Liver (tissue), 8 donors: ENCODE measurements at regions not wholly inside any gene's neighbourhood (a gene's known extent, or its start where the extent isn't known, plus 50 kb on each side); places are given as distances from the start of the nearest gene placed in this dataset.

Source experiments
- DNase-seq: peaks from one replicate; pipeline ENCODE4 v3.0.0-alpha.2; 2017; ENCODE audit warnings: low spot score
- H3K27ac ChIP-seq, 2 donors: one replicate each; pipeline ENCODE4 v1.7.0; 2013; ENCODE audit warnings: inconsistent platforms in 2 of 2, low read length in 2 of 2, control low read depth in 1 of 2, low read depth in 1 of 2, mild to moderate bottlenecking in 1 of 2
- H3K27me3 ChIP-seq, 4 donors: one replicate each; pipeline versions ENCODE4 v1.6.1 to v1.7.0; 2013; ENCODE audit warnings: low read length in 3 of 4, inconsistent platforms in 1 of 4, mild to moderate bottlenecking in 1 of 4, moderate library complexity in 1 of 4; ENCODE audit not compliant: control insufficient read depth in 4 of 4, insufficient read depth in 4 of 4
- H3K36me3 ChIP-seq, 4 donors: one replicate each; pipeline versions ENCODE4 v1.6.1 to v1.7.0; 2013; ENCODE audit warnings: low read length in 3 of 4, mild to moderate bottlenecking in 3 of 4, low read depth in 1 of 4, moderate library complexity in 1 of 4; ENCODE audit not compliant: control insufficient read depth in 4 of 4, insufficient read depth in 3 of 4
- H3K4me1 ChIP-seq, 4 donors: one replicate each; pipeline versions ENCODE4 v1.6.1 to v1.7.0; 2013; ENCODE audit warnings: low read length in 3 of 4, mild to moderate bottlenecking in 3 of 4, moderate library complexity in 1 of 4; ENCODE audit not compliant: control insufficient read depth in 4 of 4, insufficient read depth in 4 of 4
- H3K4me3 ChIP-seq, 3 donors: one replicate each; pipeline versions ENCODE4 v1.6.1 to v1.7.0; 2013; ENCODE audit warnings: low read length in 3 of 3, control low read depth in 1 of 3, low read depth in 1 of 3, mild to moderate bottlenecking in 1 of 3
- H3K9ac ChIP-seq, 2 donors: one replicate each; pipeline ENCODE4 v1.7.0; 2013; ENCODE audit warnings: low read length in 2 of 2, mild to moderate bottlenecking in 2 of 2, moderate library complexity in 2 of 2, control low read depth in 1 of 2, low read depth in 1 of 2
- H3K9me3 ChIP-seq, 4 donors: one replicate each; pipeline versions ENCODE4 v1.6.1 to v1.7.0; 2013; ENCODE audit warnings: low read length in 3 of 4; ENCODE audit not compliant: control insufficient read depth in 4 of 4
- ATF3 ChIP-seq: IDR thresholded peaks from 2 replicates; pipeline ENCODE4 v1.6.1; 2016; ENCODE audit warnings: antibody characterized with exemption
- EGR1 ChIP-seq, 2 donors: IDR thresholded peaks; 2 replicates each; pipeline ENCODE4 v1.6.1; 2016 to 2018; ENCODE audit warnings: antibody characterized with exemption in 2 of 2, low read depth in 2 of 2
- FOXA1 ChIP-seq: IDR thresholded peaks from 2 replicates; pipeline ENCODE4 v1.6.1; 2016; ENCODE audit warnings: antibody characterized with exemption
- FOXA2 ChIP-seq: IDR thresholded peaks from 2 replicates; pipeline ENCODE4 v1.6.1; 2016; ENCODE audit warnings: antibody characterized with exemption
- GABPA ChIP-seq, 2 donors: IDR thresholded peaks in 1 of 2; conservative IDR thresholded peaks in 1 of 2; 2 replicates each; pipeline ENCODE4 v1.6.1; 2016; ENCODE audit warnings: antibody characterized with exemption in 2 of 2, mild to moderate bottlenecking in 1 of 2, moderate library complexity in 1 of 2
- HNF4A ChIP-seq, 2 donors: conservative IDR thresholded peaks; 2 replicates each; pipeline ENCODE4 v1.6.1; 2016; ENCODE audit warnings: antibody characterized with exemption in 2 of 2, mild to moderate bottlenecking in 2 of 2
- JUND ChIP-seq, 2 donors: IDR thresholded peaks; 2 replicates each; pipeline ENCODE4 v1.6.1; 2016; ENCODE audit warnings: antibody characterized with exemption in 2 of 2
- NR2F2 ChIP-seq: IDR thresholded peaks from 2 replicates; pipeline ENCODE4 v1.6.1; 2016; ENCODE audit warnings: antibody characterized with exemption
- RAD21 ChIP-seq, 2 donors: IDR thresholded peaks; 2 replicates each; pipeline ENCODE4 v1.6.1; 2016; ENCODE audit warnings: antibody characterized with exemption in 2 of 2, mild to moderate bottlenecking in 2 of 2
- SP1 ChIP-seq: IDR thresholded peaks from 2 replicates; pipeline ENCODE4 v1.6.1; 2018; ENCODE audit warnings: antibody characterized with exemption, mild to moderate bottlenecking
- TAF1 ChIP-seq: conservative IDR thresholded peaks from 2 replicates; pipeline ENCODE4 v1.6.1; 2016; ENCODE audit warnings: antibody characterized with exemption, mild to moderate bottlenecking
- YY1 ChIP-seq: IDR thresholded peaks from 2 replicates; pipeline ENCODE4 v1.6.1; 2016; ENCODE audit warnings: antibody characterized with exemption, mild to moderate bottlenecking
- ZBTB33 ChIP-seq: IDR thresholded peaks from 2 replicates; pipeline ENCODE4 v1.6.1; 2016; ENCODE audit warnings: antibody characterized with exemption
- WGBS: extraction: QIAGEN DNeasy Blood & Tissue Kit; methylation state at CpG from one replicate; pipeline ENCODE4 v1.1.7; 2013; 5-methylcytosine and 5-hydroxymethylcytosine counted together
- TF ChIP-seq, protein P1 (sequence below): IDR thresholded peaks from 2 replicates; pipeline ENCODE4 v1.6.1; 2016; ENCODE audit warnings: antibody characterized with exemption, mild to moderate bottlenecking
- TF ChIP-seq, protein P2 (sequence below): fragments of 150-350 bp; IDR thresholded peaks from 2 replicates; pipeline ENCODE4 v1.5.1; 2017; ENCODE audit warnings: improper control_type of control experiment, low read depth, low read length; ENCODE audit not compliant: missing input control
- donor health status: healthy.
- donor health status: healthy.
- donor health status: healthy.
- donor health status: healthy.
- donor health status: healthy.

DNA sequence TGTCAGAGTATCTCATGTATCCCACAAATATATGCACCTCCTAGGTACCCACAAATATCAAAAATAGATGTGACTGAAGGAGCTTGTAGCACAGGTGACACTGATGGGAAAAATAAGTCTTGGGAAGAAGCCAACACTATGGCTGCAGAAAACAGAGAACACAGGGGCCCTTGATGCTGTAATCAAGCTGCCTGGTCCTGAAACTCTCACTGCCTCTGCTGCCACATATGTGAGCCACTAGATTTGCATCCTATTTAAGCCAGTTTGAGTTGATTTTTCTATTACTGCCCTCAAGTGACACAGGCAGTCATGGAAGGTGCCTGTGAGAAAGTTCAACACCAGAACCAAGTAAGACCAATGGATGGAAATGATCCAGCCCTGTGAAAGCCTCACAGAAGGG lies 720.8 kb downstream of the UQCRFS1 start:
- Histone ChIP-seq H3K4me3 (no peak overlapping the region), H3K4me1 (no peaks in the 10 kb centered on the region), H3K27ac (no peak overlapping the region), H3K9me3 (no peaks in the 10 kb centered on the region), H3K9ac (no peak overlapping the region), H3K27me3 (no peaks in the 10 kb centered on the region), H3K36me3 (no peaks in the 10 kb centered on the region)
- DNase-seq: no peak
- TF ChIP-seq FOXA1 (no peak), JUND (IDR thresholded peaks at IDR 0.05) (no peak), SP1 (no peak), GABPA (IDR thresholded peaks at IDR 0.05 in 1 of 2, conservative IDR thresholded peaks at IDR 0.05 in 1 of 2) (no peak), ZBTB33 (no peak), RAD21 (IDR thresholded peaks at IDR 0.05) (no peak), HNF4A (conservative IDR thresholded peaks at IDR 0.05) (no peak), TAF1 (no peak), YY1 (no peak)
- TF ChIP-seq, protein P1, sequence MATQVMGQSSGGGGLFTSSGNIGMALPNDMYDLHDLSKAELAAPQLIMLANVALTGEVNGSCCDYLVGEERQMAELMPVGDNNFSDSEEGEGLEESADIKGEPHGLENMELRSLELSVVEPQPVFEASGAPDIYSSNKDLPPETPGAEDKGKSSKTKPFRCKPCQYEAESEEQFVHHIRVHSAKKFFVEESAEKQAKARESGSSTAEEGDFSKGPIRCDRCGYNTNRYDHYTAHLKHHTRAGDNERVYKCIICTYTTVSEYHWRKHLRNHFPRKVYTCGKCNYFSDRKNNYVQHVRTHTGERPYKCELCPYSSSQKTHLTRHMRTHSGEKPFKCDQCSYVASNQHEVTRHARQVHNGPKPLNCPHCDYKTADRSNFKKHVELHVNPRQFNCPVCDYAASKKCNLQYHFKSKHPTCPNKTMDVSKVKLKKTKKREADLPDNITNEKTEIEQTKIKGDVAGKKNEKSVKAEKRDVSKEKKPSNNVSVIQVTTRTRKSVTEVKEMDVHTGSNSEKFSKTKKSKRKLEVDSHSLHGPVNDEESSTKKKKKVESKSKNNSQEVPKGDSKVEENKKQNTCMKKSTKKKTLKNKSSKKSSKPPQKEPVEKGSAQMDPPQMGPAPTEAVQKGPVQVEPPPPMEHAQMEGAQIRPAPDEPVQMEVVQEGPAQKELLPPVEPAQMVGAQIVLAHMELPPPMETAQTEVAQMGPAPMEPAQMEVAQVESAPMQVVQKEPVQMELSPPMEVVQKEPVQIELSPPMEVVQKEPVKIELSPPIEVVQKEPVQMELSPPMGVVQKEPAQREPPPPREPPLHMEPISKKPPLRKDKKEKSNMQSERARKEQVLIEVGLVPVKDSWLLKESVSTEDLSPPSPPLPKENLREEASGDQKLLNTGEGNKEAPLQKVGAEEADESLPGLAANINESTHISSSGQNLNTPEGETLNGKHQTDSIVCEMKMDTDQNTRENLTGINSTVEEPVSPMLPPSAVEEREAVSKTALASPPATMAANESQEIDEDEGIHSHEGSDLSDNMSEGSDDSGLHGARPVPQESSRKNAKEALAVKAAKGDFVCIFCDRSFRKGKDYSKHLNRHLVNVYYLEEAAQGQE: no peak
- TF ChIP-seq, protein P2, sequence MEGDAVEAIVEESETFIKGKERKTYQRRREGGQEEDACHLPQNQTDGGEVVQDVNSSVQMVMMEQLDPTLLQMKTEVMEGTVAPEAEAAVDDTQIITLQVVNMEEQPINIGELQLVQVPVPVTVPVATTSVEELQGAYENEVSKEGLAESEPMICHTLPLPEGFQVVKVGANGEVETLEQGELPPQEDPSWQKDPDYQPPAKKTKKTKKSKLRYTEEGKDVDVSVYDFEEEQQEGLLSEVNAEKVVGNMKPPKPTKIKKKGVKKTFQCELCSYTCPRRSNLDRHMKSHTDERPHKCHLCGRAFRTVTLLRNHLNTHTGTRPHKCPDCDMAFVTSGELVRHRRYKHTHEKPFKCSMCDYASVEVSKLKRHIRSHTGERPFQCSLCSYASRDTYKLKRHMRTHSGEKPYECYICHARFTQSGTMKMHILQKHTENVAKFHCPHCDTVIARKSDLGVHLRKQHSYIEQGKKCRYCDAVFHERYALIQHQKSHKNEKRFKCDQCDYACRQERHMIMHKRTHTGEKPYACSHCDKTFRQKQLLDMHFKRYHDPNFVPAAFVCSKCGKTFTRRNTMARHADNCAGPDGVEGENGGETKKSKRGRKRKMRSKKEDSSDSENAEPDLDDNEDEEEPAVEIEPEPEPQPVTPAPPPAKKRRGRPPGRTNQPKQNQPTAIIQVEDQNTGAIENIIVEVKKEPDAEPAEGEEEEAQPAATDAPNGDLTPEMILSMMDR: no peak

DNA sequence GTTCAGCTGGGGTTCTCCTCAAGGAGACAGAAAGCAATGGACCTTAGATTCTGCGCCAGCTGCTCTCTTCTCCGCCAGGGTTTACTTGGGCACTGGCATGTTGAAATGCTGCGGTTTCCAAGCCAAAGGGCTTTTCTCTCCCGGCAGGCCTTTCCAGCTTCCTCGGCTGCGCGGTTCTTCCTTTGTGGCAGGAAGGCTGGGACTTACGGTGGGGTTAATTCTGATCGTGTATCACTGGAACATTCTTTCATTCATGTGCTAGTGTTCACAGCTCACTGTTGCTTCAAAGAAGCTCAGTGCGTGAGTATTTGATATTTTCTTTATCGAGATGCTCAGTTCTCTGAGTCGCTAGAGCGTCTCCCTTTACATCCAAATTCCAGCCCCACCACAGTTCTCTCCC lies 723.2 kb downstream of the UQCRFS1 start:
- 85% methylated on average over 13 of the region's 13 CpGs for WGBS
- Histone ChIP-seq H3K4me1 (no peaks in the 10 kb centered on the region), H3K4me3 (no peak overlapping the region), H3K9ac (no peak overlapping the region), H3K27ac (no peak overlapping the region), H3K36me3 (no peaks in the 10 kb centered on the region), H3K9me3 (no peaks in the 10 kb centered on the region), H3K27me3 (no peaks in the 10 kb centered on the region)
- no peak for DNase-seq
- TF ChIP-seq, protein P1: no peak
- no peak for TF ChIP-seq RAD21 (IDR thresholded peaks at IDR 0.05)
- TF ChIP-seq ZBTB33: no peak
- no peak for TF ChIP-seq EGR1 (IDR thresholded peaks at IDR 0.05; ENCODE audit: low read depth in 2 of 2)
- TF ChIP-seq HNF4A (conservative IDR thresholded peaks at IDR 0.05): no peak
- no peak for TF ChIP-seq GABPA (IDR thresholded peaks at IDR 0.05 in 1 of 2, conservative IDR thresholded peaks at IDR 0.05 in 1 of 2)
- no peak for TF ChIP-seq FOXA1
- TF ChIP-seq, protein P2: no peak
- TF ChIP-seq FOXA2: no peak
- TF ChIP-seq JUND (IDR thresholded peaks at IDR 0.05): no peak
- no peak for TF ChIP-seq NR2F2
- TF ChIP-seq ATF3: no peak
- TF ChIP-seq SP1: no peak
